ENCODE measurements at regions not wholly inside any gene's neighbourhood (a gene's known extent, or its start where the extent isn't known, plus 50 kb on each side); places are given as distances from the start of the nearest gene placed in this dataset.
"Not testable (repeated sequence)": the region's sequence is repeated elsewhere in the genome, so short reads cannot be mapped to it uniquely, and the experiment has no call there.

GRCh38 chr3:22431334-22431733 lies 680.3 kb upstream of the ZNF385D start:
- intact Hi-C loops (cut with micrococcal nuclease; ENCODE audit: unreplicated experiment): no loop called here

GRCh38 chr3:22439626-22440025 lies 688.6 kb upstream of the ZNF385D start:
- no peaks in the 10 kb centered on the region for H3K9me3 Mint-ChIP-seq (ENCODE audit: low read depth, unreplicated experiment)
- TF ChIP-seq CTCF (IDR thresholded peaks at IDR 0.05; ENCODE audit: unreplicated experiment): no peak
- no peak overlapping the region for H3K4me3 Mint-ChIP-seq (ENCODE audit: low read depth, unreplicated experiment)
- H3K36me3 Mint-ChIP-seq (ENCODE audit: insufficient read depth, unreplicated experiment): no peaks in the 10 kb centered on the region
- no peak overlapping the region for H3K27ac Mint-ChIP-seq (ENCODE audit: unreplicated experiment)
- intact Hi-C loops (cut with micrococcal nuclease; ENCODE audit: unreplicated experiment): no loop called here
- peaks cover 7% of the 10 kb centered on the region for H3K4me1 Mint-ChIP-seq (ENCODE audit: low read depth, unreplicated experiment)
- DNase-seq: no peak
- no TSS peak for BruUV-seq (replicated peaks)
- H3K27me3 Mint-ChIP-seq (ENCODE audit: unreplicated experiment): no peaks in the 10 kb centered on the region
- CTCF ChIA-PET: no interaction called here

More at GRCh38 chr3:22431334-22431733, 680.3 kb upstream of the ZNF385D start:
- no TSS peak for BruUV-seq (replicated peaks)
- Mint-ChIP-seq H3K4me3 (ENCODE audit: low read depth, unreplicated experiment) (no peak overlapping the region), H3K9me3 (ENCODE audit: low read depth, unreplicated experiment) (peaks cover under 1% of the 10 kb centered on the region), H3K27me3 (ENCODE audit: unreplicated experiment) (no peaks in the 10 kb centered on the region), H3K4me1 (ENCODE audit: low read depth, unreplicated experiment) (no peaks in the 10 kb centered on the region), H3K36me3 (ENCODE audit: insufficient read depth, unreplicated experiment) (no peaks in the 10 kb centered on the region), H3K27ac (ENCODE audit: unreplicated experiment) (no peak overlapping the region)
- TF ChIP-seq CTCF (IDR thresholded peaks at IDR 0.05; ENCODE audit: unreplicated experiment): no peak
- CTCF ChIA-PET: no interaction called here
- DNase-seq: no peak

- no TSS peak for BruUV-seq (replicated peaks)
- no peaks in the 10 kb centered on the region for H3K27me3 Mint-ChIP-seq (ENCODE audit: unreplicated experiment)
Measured at GRCh38 chr3:22441711-22442110, 690.7 kb upstream of the ZNF385D start.

GRCh38 chr3:22443571-22444233 lies 692.7 kb upstream of the ZNF385D start:
- intact Hi-C loops (cut with micrococcal nuclease; ENCODE audit: unreplicated experiment): no loop called here
- no peak for DNase-seq
- Mint-ChIP-seq H3K27ac (ENCODE audit: unreplicated experiment) (no peak overlapping the region), H3K36me3 (ENCODE audit: insufficient read depth, unreplicated experiment) (no peaks in the 10 kb centered on the region), H3K27me3 (ENCODE audit: unreplicated experiment) (no peaks in the 10 kb centered on the region), H3K4me1 (ENCODE audit: low read depth, unreplicated experiment) (peaks cover 6% of the 10 kb centered on the region), H3K9me3 (ENCODE audit: low read depth, unreplicated experiment) (peaks cover 3% of the 10 kb centered on the region), H3K4me3 (ENCODE audit: low read depth, unreplicated experiment) (no peak overlapping the region)
- TF ChIP-seq CTCF (IDR thresholded peaks at IDR 0.05; ENCODE audit: unreplicated experiment): no peak
- CTCF ChIA-PET: no interaction called here
- no TSS peak for BruUV-seq (replicated peaks)

More at GRCh38 chr3:22441711-22442110, 690.7 kb upstream of the ZNF385D start:
- CTCF ChIA-PET: no interaction called here
- no peak overlapping the region for H3K27ac Mint-ChIP-seq (ENCODE audit: unreplicated experiment)
- H3K9me3 Mint-ChIP-seq (ENCODE audit: low read depth, unreplicated experiment): peaks cover 3% of the 10 kb centered on the region
- intact Hi-C loops (cut with micrococcal nuclease; ENCODE audit: unreplicated experiment): no loop called here
- no peak overlapping the region for H3K4me3 Mint-ChIP-seq (ENCODE audit: low read depth, unreplicated experiment)
- H3K4me1 Mint-ChIP-seq (ENCODE audit: low read depth, unreplicated experiment): peaks cover 7% of the 10 kb centered on the region
- H3K36me3 Mint-ChIP-seq (ENCODE audit: insufficient read depth, unreplicated experiment): no peaks in the 10 kb centered on the region
- no peak for TF ChIP-seq CTCF (IDR thresholded peaks at IDR 0.05; ENCODE audit: unreplicated experiment)
- DNase-seq: no peak

GRCh38 chr3:22445336-22445735 lies 694.3 kb upstream of the ZNF385D start:
- H3K27ac Mint-ChIP-seq (ENCODE audit: unreplicated experiment); DNase-seq; CTCF ChIA-PET; H3K4me3 Mint-ChIP-seq (ENCODE audit: low read depth, unreplicated experiment); H3K27me3 Mint-ChIP-seq (ENCODE audit: unreplicated experiment); BruUV-seq (replicated peaks); H3K36me3 Mint-ChIP-seq (ENCODE audit: insufficient read depth, unreplicated experiment); H3K4me1 Mint-ChIP-seq (ENCODE audit: low read depth, unreplicated experiment); intact Hi-C loops (cut with micrococcal nuclease; ENCODE audit: unreplicated experiment); H3K9me3 Mint-ChIP-seq (ENCODE audit: low read depth, unreplicated experiment): not testable (repeated sequence)

Data from Calu3 (cell line).